ENCODE measurements at regions not wholly inside any gene's neighbourhood (a gene's known extent, or its start where the extent isn't known, plus 50 kb on each side); places are given as distances from the start of the nearest gene placed in this dataset.
"Not testable (repeated sequence)": the region's sequence is repeated elsewhere in the genome, so short reads cannot be mapped to it uniquely, and the experiment has no call there.

- TF ChIP-seq SMARCB1 (IDR thresholded peaks at IDR 0.05; ENCODE audit: insufficient read length, low read depth); ZNF639 (CRISPR knock-in tag; conservative IDR thresholded peaks at IDR 0.05 in 1 of 2, IDR thresholded peaks at IDR 0.05 in 1 of 2); ZNF263 (CRISPR knock-in tag; IDR thresholded peaks at IDR 0.05; ENCODE audit: borderline replicate concordance); CTCF (IDR thresholded peaks at IDR 0.05 in 2 of 3, conservative IDR thresholded peaks at IDR 0.05 in 1 of 3; ENCODE audit: insufficient read depth in 2 of 3, low read depth in 1 of 3, low read length in 3 of 3); JUND (IDR thresholded peaks at IDR 0.05; ENCODE audit: borderline replicate concordance, low read depth, low read length); JUND (tag; IDR thresholded peaks at IDR 0.05; ENCODE audit: borderline replicate concordance, low read depth, low read length); CCAR2 (IDR thresholded peaks at IDR 0.05; ENCODE audit: low read depth, low read length); MNT (conservative IDR thresholded peaks at IDR 0.05); NR0B1 (IDR thresholded peaks at IDR 0.05; ENCODE audit: partially characterized antibody): not testable (repeated sequence)
Measured at GRCh38 chr3:125917020-125917549, 51.9 kb upstream of the ROPN1B start.

All from K562 (cell line).